ENCODE measurements at regions not wholly inside any gene's neighbourhood (a gene's known extent, or its start where the extent isn't known, plus 50 kb on each side); places are given as distances from the start of the nearest gene placed in this dataset.

GRCh38 chr2:188720811-188721605 lies 253.2 kb upstream of the COL3A1 start:
- DNase-seq, result no peak

DNA sequence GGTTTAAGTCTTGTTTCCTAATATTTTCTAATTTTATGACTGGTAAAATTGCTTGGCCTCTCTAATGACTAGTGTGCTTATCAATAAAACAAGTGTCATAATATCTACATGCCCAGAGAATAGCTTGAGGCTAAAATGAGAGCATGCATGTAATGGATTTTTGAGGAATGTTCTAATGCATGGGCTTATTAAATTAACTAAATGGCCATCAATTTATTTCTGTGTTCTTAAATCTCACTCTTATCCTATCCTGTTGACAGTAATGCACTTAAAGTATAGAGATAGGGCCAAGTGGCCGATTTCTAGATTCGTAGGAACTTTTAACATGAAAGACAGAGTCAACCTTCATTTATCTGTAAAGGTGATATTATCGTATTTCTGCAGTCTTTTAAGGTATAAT lies 252.4 kb upstream of the COL3A1 start:
- DNase-seq, result no peak

DNA sequence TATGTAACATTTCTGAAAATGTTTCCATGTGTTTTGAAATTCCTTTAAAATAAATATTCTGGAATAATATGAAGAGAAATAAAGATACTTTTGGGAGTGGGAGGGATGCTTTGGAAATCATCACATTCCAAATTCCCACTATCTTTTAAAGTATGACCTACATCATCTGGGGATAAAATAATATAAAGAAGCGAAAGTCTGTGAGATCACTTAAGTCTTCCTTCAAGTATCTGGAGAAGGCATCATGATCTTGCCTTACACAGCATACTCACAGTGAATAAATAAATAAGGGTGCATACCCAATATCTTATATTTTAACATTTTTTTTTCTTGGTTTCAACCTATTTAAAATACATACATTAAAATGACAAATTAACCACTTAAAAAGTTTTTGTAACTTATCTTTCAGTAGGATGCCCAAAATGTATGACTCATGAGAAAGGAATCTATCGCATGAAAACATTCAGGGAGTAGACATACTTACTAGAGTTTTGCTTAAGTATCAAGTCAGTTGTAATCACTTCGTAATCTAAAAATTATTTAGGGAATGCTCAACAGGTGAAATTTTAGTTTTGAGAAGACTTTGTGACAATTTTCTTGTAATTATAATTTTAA lies 248.3 kb upstream of the COL3A1 start:
- DNase-seq, result no peak

DNA sequence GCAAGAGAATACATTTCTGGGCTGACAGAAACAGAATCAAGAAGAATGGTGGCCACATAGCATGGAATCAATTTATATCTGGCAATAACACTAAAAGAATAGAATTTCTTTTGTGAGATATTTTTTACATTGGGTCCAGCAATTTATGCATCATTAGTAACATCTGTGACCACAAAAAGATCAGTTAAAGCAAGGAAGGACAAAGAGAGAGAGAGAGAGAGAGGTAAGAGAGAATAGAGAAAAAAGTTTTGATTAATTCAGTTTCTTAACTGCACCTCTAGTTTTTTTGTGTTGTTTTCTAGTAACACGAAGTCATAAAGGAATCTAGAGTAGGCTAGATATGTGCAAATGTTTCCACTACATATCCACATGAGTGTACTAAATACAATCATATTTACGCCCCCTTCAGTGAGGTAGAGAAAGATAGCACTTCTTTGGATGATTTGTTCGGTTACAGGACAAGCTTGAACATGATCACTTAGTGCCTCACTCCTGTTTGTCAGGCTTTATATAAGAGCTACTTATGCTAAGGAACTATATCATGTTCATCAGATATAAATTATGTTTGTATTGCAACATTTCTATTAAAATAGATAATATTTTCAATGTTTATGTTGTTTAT lies 247.4 kb upstream of the COL3A1 start:
- DNase-seq, result no peak

- no peak for DNase-seq
Measured at GRCh38 chr2:188727846-188728245, 246.3 kb upstream of the COL3A1 start.

GRCh38 chr2:188734691-188735090 lies 239.5 kb upstream of the COL3A1 start:
- DNase-seq, result no peak

DNA sequence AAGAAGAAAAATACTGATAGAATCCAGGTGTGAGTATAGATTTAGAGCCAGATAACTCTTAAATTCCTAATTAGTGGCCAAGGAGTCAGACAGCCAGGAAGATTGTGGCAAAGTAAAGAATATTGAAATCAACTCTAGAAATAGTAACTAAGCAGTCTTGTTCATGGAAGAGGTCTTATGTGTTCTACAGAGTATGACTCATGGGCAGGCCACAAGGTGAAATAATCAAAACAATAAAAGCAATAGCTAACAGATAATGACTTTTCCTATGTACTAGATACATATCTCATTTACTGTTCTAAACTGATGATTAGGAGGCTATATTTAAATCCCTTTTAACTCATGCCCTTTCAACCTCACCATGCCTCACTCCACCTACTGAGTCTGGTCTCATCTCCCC lies 227.4 kb upstream of the COL3A1 start:
- DNase-seq, result no peak

GRCh38 chr2:188751816-188752215 lies 222.4 kb upstream of the COL3A1 start:
- no peak for DNase-seq

DNA sequence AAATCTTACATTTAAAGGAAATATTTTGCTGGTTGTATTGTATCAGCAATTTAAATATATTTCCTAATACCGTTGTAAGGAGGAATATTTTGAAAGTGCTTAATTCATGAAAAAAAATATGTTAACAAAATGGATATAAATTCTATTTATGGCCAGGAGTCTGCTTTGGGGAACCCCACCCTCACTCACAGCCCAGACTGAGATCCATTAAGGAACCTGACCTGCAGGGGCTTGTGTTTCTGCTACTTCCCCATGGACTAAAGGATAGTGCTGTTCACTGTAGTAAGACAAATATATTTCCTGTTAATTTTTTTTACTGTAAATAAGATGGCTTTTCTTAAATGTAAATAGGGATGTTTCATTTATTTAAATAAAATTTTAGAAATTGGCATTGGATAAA lies 221.9 kb upstream of the COL3A1 start:
- DNase-seq, result no peak

- DNase-seq, result no peak
Measured at GRCh38 chr2:188762151-188762550, 212.0 kb upstream of the COL3A1 start.

DNA sequence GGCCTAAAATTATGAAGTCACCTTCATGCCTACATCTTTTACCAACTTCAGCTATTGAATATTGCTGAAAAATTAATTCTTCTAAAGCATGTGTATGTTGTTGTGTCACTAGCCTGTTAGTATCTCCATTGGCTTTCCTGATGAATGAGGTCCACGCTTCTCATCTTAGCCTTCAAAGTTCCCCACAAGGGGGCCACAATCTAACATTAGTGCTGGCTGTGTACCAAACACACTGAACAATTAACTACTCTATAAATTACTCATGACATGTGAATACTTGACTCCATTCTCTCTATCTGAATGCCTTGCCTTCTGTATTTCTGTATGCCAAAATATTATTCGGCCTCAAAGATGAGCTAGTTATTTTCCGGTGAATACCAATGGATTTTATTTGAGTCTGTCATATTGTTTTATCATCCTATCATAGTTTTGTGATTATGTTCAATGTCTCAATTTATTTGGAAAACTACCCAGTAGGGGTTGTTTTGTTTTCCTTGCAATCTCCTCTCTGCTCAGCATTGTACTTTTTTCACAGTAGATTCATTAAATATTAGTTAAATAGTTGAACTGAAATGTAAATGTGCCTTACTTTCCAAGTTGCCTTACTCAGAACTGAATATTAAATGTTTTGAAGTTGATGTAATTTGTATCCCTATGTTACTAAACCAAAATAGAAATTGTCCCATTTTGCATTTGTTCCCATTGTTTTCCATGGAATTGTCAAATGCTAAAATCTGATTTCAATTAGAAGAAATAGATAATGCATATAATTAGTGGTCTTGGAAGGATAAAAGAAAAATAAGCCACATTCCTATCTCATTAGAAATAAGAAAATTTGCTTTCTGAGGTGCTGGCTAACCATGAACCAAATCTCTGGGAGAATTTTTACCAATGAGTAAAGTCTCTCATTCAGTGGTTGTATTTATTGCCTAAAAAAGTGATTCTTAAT lies 208.4 kb upstream of the COL3A1 start:
- peak; percentile 4 for DNase-seq

- DNase-seq, result no peak
Measured at GRCh38 chr2:188766471-188766856, 207.7 kb upstream of the COL3A1 start.

- no peak for DNase-seq
Measured at GRCh38 chr2:188767176-188767575, 207.0 kb upstream of the COL3A1 start.

- DNase-seq, result no peak
Measured at GRCh38 chr2:188770296-188770695, 203.9 kb upstream of the COL3A1 start.

DNA sequence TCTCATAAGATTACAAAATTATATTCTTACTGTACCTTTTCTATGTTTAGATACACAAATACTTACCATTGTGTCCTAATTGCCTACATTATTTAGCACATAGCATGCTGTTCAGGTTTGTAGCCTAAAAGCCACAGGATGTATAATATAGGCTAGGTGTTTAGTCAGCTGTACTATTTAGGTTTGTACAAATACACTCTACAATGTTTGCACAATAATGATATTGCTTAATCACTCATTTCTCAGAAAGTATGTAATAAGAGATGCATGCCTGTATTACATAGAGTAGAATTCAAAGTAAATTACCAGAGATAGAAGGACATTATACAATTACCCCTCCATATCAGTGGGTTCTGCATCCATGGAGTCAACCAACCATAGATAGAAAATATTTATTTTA lies 201.1 kb upstream of the COL3A1 start:
- DNase-seq, result no peak

GRCh38 chr2:188776634-188777033 lies 197.5 kb upstream of the COL3A1 start:
- no peak for DNase-seq

DNA sequence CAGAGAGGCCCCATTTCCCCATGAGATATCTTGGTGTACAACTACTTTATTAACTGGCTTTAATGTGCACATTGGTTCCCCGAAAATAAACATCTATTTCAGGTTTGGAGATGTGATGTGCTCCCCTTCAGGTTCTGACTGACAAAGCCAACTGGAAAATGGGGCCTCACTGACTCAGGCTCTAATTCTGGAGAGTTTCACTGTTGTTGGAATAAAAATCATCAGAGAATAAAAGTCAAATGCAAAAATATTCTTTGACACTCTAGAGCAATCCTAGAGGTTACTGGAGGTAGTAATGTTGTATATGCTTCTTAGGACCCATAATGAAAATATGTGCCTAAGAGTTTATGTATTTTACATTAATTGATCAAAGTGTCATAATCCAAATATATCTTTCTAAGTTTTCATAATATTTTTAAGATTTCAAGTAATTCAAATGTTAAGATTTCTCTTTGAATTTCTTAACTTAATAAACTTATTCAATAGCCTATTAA lies 189.9 kb upstream of the COL3A1 start:
- no peak for DNase-seq

- no peak for DNase-seq
Measured at GRCh38 chr2:188785061-188785460, 189.1 kb upstream of the COL3A1 start.

- DNase-seq, result no peak
Measured at GRCh38 chr2:188785490-188785889, 188.7 kb upstream of the COL3A1 start.

- DNase-seq, result no peak
Measured at GRCh38 chr2:188786368-188786841, 187.8 kb upstream of the COL3A1 start.

DNA sequence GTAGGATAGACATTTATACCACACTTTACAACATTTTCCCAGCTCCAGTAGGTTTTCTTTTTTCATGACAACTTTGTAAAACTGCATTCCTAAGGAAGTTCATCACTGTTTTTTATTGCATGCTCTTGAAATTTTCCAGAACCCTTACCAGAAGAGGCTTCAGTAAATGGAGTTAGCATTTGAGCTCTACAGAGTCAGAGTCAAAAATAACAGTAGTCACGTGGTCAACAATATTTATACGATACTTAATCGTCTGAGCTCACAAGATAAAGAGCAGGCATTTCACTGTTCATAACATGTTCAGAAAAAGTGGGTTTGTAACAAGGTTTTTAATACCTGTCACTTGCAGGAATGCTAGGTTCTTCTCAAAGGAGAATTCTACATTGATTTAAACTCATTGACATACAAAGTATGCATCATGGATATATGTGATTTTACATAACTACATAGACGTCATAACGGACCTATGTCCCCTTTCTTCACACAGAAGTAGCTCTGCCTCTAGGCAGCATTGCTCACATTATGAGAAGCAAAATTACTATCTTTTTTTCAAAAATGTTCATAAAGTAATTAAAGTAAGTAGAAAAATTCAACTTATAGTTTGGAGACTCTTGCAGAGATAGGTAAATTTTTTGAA lies 187.0 kb upstream of the COL3A1 start:
- DNase-seq, result no peak

- DNase-seq, result no peak
Measured at GRCh38 chr2:188787658-188788240, 186.4 kb upstream of the COL3A1 start.
